Keratinocyte (primary cell): ENCODE measurements at regions not wholly inside any gene's neighbourhood (a gene's known extent, or its start where the extent isn't known, plus 50 kb on each side); places are given as distances from the start of the nearest gene placed in this dataset.
A peak's percentile ranks its signal among the peaks of the same experiment; 100 is the strongest.

Experiments used
- DNase-seq: peaks from one replicate; pipeline ENCODE4 v3.0.0-alpha.2; 2011; ENCODE audit warnings: low read depth, missing footprints, low spot score
- FAIRE-seq: peaks from 2 replicates; lab custom pipeline; 2011; peaks lifted over from hg19 to GRCh38; lab: Jason Lieb, UNC
- H2AFZ ChIP-seq: 2 replicates; pipeline ENCODE4 v1.6.0; 2012; ENCODE audit warnings: low read length, control low read depth, inconsistent platforms; ENCODE audit not compliant: control insufficient read depth
- H3K27ac ChIP-seq: 2 replicates; pipeline ENCODE4 v1.5.1; 2011; ENCODE audit warnings: low read length; ENCODE audit not compliant: control insufficient read depth, insufficient read depth
- H3K27me3 ChIP-seq: 3 replicates; pipeline ENCODE4 v1.6.0; 2011; ENCODE audit warnings: low read length; ENCODE audit not compliant: control insufficient read depth, insufficient read depth; ENCODE audit errors: extremely low read depth
- H3K36me3 ChIP-seq, 2 experiments: 2 replicates in 1 of 2; 3 replicates in 1 of 2; pipeline ENCODE4 v1.5.1; 2011; ENCODE audit warnings: low read length in 2 of 2, mild to moderate bottlenecking in 1 of 2; ENCODE audit not compliant: control insufficient read depth in 2 of 2, insufficient read depth in 2 of 2; ENCODE audit errors: extremely low read depth in 1 of 2
- H3K4me1 ChIP-seq: 3 replicates; pipeline ENCODE4 v1.5.1; 2011; ENCODE audit warnings: low read length; ENCODE audit not compliant: control insufficient read depth, insufficient read depth; ENCODE audit errors: extremely low read depth
- H3K4me2 ChIP-seq: 3 replicates; pipeline ENCODE4 v1.6.0; 2011; ENCODE audit warnings: low read depth, low read length; ENCODE audit not compliant: control insufficient read depth, insufficient read depth; ENCODE audit errors: extremely low read depth
- H3K4me3 ChIP-seq, 3 experiments: fragments of 200-600 bp in 1 of 3; sonication (generic) in 1 of 3; 2 replicates in 2 of 3; 3 replicates in 1 of 3; pipeline ENCODE4 v1.5.1; 2011 to 2016; ENCODE audit warnings: low read length in 3 of 3, mild to moderate bottlenecking in 3 of 3, control low read depth in 2 of 3, inconsistent platforms in 1 of 3, low read depth in 1 of 3, mixed read lengths in 1 of 3, mixed run types in 1 of 3, moderate library complexity in 1 of 3; ENCODE audit not compliant: control insufficient read depth in 2 of 3, insufficient read depth in 2 of 3; ENCODE audit errors: extremely low read depth in 1 of 3
- H3K79me2 ChIP-seq: 2 replicates; pipeline ENCODE4 v1.6.0; 2012; ENCODE audit warnings: low read length; ENCODE audit not compliant: control insufficient read depth, insufficient read depth
- H3K9ac ChIP-seq: 3 replicates; pipeline ENCODE4 v1.6.0; 2011; ENCODE audit warnings: low read length; ENCODE audit not compliant: control insufficient read depth, insufficient read depth; ENCODE audit errors: extremely low read depth
- H3K9me1 ChIP-seq: 3 replicates; pipeline ENCODE4 v1.6.0; 2011; ENCODE audit warnings: low read length; ENCODE audit not compliant: control insufficient read depth, insufficient read depth; ENCODE audit errors: extremely low read depth
- H3K9me3 ChIP-seq: 2 replicates; pipeline ENCODE4 v1.5.1; 2012; ENCODE audit warnings: low read depth, low read length; ENCODE audit not compliant: control insufficient read depth
- H4K20me1 ChIP-seq: 3 replicates; pipeline ENCODE4 v1.6.0; 2011; ENCODE audit warnings: low read length; ENCODE audit not compliant: control insufficient read depth, insufficient read depth; ENCODE audit errors: extremely low read depth
- CTCF ChIP-seq, 3 experiments: IDR thresholded peaks in 1 of 3; conservative IDR thresholded peaks in 1 of 3; optimal IDR thresholded peaks in 1 of 3; 2 replicates in 2 of 3; 3 replicates in 1 of 3; pipeline versions ENCODE3 to v1.5.1; 2011; ENCODE audit warnings: low read length in 3 of 3, mild to moderate bottlenecking in 3 of 3, moderate library complexity in 2 of 3, control low read depth in 1 of 3, inconsistent platforms in 1 of 3; ENCODE audit not compliant: insufficient read depth in 2 of 3; ENCODE audit errors: extremely low read depth in 1 of 3
- EZH2 ChIP-seq: IDR thresholded peaks from one replicate; pipeline ENCODE4 v1.6.1; 2012; ENCODE audit warnings: inconsistent platforms, mild to moderate bottlenecking, low read length, moderate library complexity
- dilution Hi-C: fragments of 300-500 bp; cut with MboI; formaldehyde crosslinking; loops from one replicate; pipeline ENCODE4 v1.7.0; 2020; ENCODE audit warnings: low sequenced_read_pairs; ENCODE audit not compliant: extremely low pct_ligation_motif_present

DNA sequence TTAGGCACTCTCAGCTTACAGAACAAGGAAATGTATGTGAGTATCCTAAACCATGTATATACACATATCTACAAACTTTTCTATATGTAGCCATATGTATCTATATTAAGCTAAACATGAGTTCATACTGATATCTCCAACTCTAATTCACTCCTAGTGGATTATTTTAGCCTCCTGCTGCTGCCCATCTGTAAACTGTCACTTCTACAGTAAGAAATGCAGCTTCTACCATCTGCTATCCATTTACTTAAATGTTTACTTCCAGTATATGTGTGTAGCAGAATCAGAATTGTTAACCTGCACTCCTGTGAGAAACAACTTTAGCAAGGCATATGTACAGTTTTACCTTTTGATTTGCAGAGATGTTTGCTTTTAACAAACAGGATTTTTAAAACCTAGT, 478.5 kb upstream of the CBLB start:
- dilution Hi-C loops, result no loop called here

DNA sequence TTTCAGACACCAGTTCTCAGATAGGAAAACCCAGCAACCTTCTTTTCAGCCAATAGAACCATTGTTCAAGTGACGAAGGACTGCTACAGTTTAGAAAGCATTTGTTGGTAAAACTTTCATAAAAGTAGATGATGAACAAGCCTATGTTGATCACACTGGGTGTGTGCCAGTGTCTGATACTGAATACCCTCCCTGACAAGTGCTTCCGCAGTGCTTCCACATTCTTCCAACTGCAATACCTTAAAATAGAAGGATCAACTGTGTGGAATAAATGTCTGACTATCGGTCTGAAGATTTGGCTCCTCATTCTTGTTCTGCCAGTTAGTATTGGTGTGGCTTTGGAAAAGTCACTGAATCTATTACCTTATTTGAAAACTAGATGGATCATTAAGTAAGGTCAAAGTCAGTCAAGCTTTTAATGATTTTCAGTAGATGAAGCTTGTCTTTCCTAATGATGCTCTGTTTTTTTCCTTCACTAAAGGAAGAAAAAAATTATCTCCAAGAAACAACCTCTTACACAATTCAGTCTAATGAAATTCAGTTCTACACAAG, 479.4 kb upstream of the CBLB start:
- TF ChIP-seq CTCF (optimal IDR thresholded peaks at IDR 0.05 in 1 of 3, IDR thresholded peaks at IDR 0.05 in 1 of 3, conservative IDR thresholded peaks at IDR 0.05 in 1 of 3; ENCODE audit: extremely low read depth in 1 of 3, insufficient read depth in 2 of 3, low read length in 3 of 3) (no peak), EZH2 (no peak)
- dilution Hi-C loops, result no loop called here
- Histone ChIP-seq H3K27ac (no peak overlapping the region), H3K36me3 (no peaks in the 10 kb centered on the region), H3K4me2 (no peak overlapping the region), H3K4me3 (no peak overlapping the region), H3K9ac (no peak overlapping the region), H3K27me3 (no peaks in the 10 kb centered on the region), H3K4me1 (no peaks in the 10 kb centered on the region), H3K79me2 (no peaks in the 10 kb centered on the region), H3K9me1 (no peaks in the 10 kb centered on the region), H4K20me1 (no peaks in the 10 kb centered on the region), H3K9me3 (no peaks in the 10 kb centered on the region), H2AFZ (peak overlapping the region; percentile 9)
- FAIRE-seq (no peak), DNase-seq (no peak)

More for the DNA sequence above, 478.5 kb upstream of the CBLB start:
- no peak overlapping the region for H3K4me2 ChIP-seq
- no peak for TF ChIP-seq CTCF (optimal IDR thresholded peaks at IDR 0.05 in 1 of 3, IDR thresholded peaks at IDR 0.05 in 1 of 3, conservative IDR thresholded peaks at IDR 0.05 in 1 of 3; ENCODE audit: extremely low read depth in 1 of 3, insufficient read depth in 2 of 3, low read length in 3 of 3)
- no peak for TF ChIP-seq EZH2
- H3K27ac ChIP-seq, result no peak overlapping the region
- H2AFZ ChIP-seq, result no peak overlapping the region
- no peak for FAIRE-seq
- no peaks in the 10 kb centered on the region for H3K4me1 ChIP-seq
- no peaks in the 10 kb centered on the region for H3K9me1 ChIP-seq
- no peaks in the 10 kb centered on the region for H3K27me3 ChIP-seq
- DNase-seq, result no peak
- H3K9me3 ChIP-seq, result no peaks in the 10 kb centered on the region
- no peaks in the 10 kb centered on the region for H4K20me1 ChIP-seq
- H3K4me3 ChIP-seq, result no peak overlapping the region
- H3K36me3 ChIP-seq, result no peaks in the 10 kb centered on the region
- H3K9ac ChIP-seq, result no peak overlapping the region
- H3K79me2 ChIP-seq, result no peaks in the 10 kb centered on the region
